ENCODE measurements at regions not wholly inside any gene's neighbourhood (a gene's known extent, or its start where the extent isn't known, plus 50 kb on each side); places are given as distances from the start of the nearest gene placed in this dataset.

DNA sequence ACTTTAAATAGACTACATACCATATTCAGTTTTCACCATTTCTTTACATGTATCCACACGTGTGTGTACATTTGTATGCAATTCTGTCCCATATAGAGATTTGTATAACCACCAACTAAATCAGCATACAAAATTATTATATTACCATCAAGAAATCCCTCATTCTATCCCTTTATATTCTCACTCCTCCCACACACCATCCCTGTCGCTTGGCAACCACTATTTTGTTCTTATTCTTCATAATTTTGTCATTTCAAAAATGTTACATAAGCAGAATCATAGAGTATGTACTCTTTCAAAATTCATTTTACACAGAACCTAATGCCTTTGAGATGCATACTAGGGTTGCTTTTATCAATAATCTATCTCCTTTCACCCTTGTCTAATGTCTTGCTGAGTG, 740.5 kb downstream of the SLITRK5 start:
- intact Hi-C loops (cut with micrococcal nuclease; ENCODE audit: unreplicated experiment): no loop called here
- Histone ChIP-seq H4K20me1 (ENCODE audit: insufficient read depth) (no peaks in the 10 kb centered on the region), H3K36me3 (ENCODE audit: low read depth) (no peaks in the 10 kb centered on the region), H2AFZ (no peak overlapping the region), H3F3A (ENCODE audit: insufficient read depth, low read depth) (no peaks in the 10 kb centered on the region), H3K27me3 (ENCODE audit: insufficient read depth, low read depth) (no peaks in the 10 kb centered on the region), H3K4me2 (no peak overlapping the region), H3K79me2 (ENCODE audit: low read depth) (no peaks in the 10 kb centered on the region), H3K9me2 (ENCODE audit: insufficient read depth) (no peaks in the 10 kb centered on the region), H3K4me3 (no peak overlapping the region), H3K27ac (no peak overlapping the region), H3K4me1 (replicated peaks; ENCODE audit: insufficient read depth) (no peaks in the 10 kb centered on the region), H3K9me3 (ENCODE audit: insufficient read depth, low read depth) (no peaks in the 10 kb centered on the region)
- ChIA-PET POLR2A (ENCODE audit: unreplicated experiment) (no interaction called here), CTCF (no interaction called here)
- no peak for TF ChIP-seq EZH2 (IDR thresholded peaks at IDR 0.05; ENCODE audit: low read depth)
- TF ChIP-seq, protein P1, sequence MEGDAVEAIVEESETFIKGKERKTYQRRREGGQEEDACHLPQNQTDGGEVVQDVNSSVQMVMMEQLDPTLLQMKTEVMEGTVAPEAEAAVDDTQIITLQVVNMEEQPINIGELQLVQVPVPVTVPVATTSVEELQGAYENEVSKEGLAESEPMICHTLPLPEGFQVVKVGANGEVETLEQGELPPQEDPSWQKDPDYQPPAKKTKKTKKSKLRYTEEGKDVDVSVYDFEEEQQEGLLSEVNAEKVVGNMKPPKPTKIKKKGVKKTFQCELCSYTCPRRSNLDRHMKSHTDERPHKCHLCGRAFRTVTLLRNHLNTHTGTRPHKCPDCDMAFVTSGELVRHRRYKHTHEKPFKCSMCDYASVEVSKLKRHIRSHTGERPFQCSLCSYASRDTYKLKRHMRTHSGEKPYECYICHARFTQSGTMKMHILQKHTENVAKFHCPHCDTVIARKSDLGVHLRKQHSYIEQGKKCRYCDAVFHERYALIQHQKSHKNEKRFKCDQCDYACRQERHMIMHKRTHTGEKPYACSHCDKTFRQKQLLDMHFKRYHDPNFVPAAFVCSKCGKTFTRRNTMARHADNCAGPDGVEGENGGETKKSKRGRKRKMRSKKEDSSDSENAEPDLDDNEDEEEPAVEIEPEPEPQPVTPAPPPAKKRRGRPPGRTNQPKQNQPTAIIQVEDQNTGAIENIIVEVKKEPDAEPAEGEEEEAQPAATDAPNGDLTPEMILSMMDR (conservative IDR thresholded peaks at IDR 0.05): no peak
- no peak for DNase-seq
- no TSS peak for BruUV-seq (replicated peaks)

DNA sequence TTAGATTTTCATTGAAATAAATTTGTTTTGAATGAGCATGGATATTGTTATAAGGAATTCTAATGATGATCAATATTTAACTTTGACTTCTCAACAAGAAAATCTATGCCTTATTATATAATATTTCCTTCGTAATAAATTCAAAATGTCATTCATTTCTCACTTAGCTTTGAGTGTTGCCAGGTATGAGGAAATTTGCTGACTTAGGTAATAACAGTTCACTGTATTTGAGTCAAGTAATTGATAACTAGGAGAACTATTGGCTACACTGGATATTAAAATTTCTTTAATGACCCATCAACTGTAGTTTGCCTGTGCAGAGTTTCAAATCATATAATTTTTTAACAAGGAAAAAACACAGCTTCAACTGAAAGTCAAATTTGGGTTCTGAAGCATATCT, 746.6 kb downstream of the SLITRK5 start:
- BruUV-seq (replicated peaks): no TSS peak
- Histone ChIP-seq H3K27ac (no peak overlapping the region), H3K9me3 (ENCODE audit: insufficient read depth, low read depth) (no peaks in the 10 kb centered on the region), H3K4me2 (no peak overlapping the region), H2AFZ (no peak overlapping the region), H3F3A (ENCODE audit: insufficient read depth, low read depth) (no peaks in the 10 kb centered on the region), H4K20me1 (ENCODE audit: insufficient read depth) (no peaks in the 10 kb centered on the region), H3K4me1 (replicated peaks; ENCODE audit: insufficient read depth) (no peaks in the 10 kb centered on the region), H3K4me3 (no peak overlapping the region), H3K79me2 (ENCODE audit: low read depth) (no peaks in the 10 kb centered on the region), H3K27me3 (ENCODE audit: insufficient read depth, low read depth) (no peaks in the 10 kb centered on the region), H3K9me2 (ENCODE audit: insufficient read depth) (no peaks in the 10 kb centered on the region; the same call in 1 of the 2 replicates), H3K36me3 (ENCODE audit: low read depth) (no peaks in the 10 kb centered on the region)
- no peak for DNase-seq
- ChIA-PET CTCF (no interaction called here), POLR2A (ENCODE audit: unreplicated experiment) (no interaction called here)
- intact Hi-C loops (cut with micrococcal nuclease; ENCODE audit: unreplicated experiment): no loop called here
- no peak for TF ChIP-seq EZH2 (IDR thresholded peaks at IDR 0.05; ENCODE audit: low read depth)
- TF ChIP-seq, protein P1 (conservative IDR thresholded peaks at IDR 0.05): no peak

DNA sequence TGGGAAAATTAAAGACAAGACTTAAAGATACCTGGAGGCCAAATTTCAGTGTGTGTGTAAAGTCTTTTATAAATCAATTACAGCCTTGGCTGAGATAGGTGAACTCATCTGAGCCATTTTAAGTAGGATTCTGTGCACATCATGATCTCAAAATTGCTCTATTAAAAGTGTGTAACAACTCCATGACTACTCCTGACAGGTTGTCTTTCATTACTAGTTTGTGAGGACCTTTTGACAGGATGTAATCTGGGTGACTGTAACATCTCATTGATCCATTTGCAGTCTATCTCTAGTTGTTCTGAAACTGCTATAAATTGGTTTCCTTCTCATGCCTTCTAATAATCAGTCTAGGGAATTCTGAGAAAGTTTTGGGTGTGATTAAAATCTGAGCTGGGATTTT, 753.3 kb downstream of the SLITRK5 start:
- H3K4me3 ChIP-seq: no peak overlapping the region
- H2AFZ ChIP-seq: no peak overlapping the region
- H3K4me2 ChIP-seq: no peak overlapping the region
- H3K36me3 ChIP-seq (ENCODE audit: low read depth): no peaks in the 10 kb centered on the region
- intact Hi-C loops (cut with micrococcal nuclease; ENCODE audit: unreplicated experiment): no loop called here
- H3K79me2 ChIP-seq (ENCODE audit: low read depth): no peaks in the 10 kb centered on the region
- POLR2A ChIA-PET (ENCODE audit: unreplicated experiment): no interaction called here
- no peaks in the 10 kb centered on the region for H3K9me3 ChIP-seq (ENCODE audit: insufficient read depth, low read depth)
- no peaks in the 10 kb centered on the region for H3K27me3 ChIP-seq (ENCODE audit: insufficient read depth, low read depth)
- no peaks in the 10 kb centered on the region for H3F3A ChIP-seq (ENCODE audit: insufficient read depth, low read depth)
- no peaks in the 10 kb centered on the region for H4K20me1 ChIP-seq (ENCODE audit: insufficient read depth)
- no peaks in the 10 kb centered on the region; the same call in 1 of the 2 replicates for H3K9me2 ChIP-seq (ENCODE audit: insufficient read depth)
- BruUV-seq (replicated peaks): no TSS peak
- CTCF ChIA-PET: no interaction called here
- no peaks in the 10 kb centered on the region for H3K4me1 ChIP-seq (replicated peaks; ENCODE audit: insufficient read depth)
- H3K27ac ChIP-seq: no peak overlapping the region
- DNase-seq: no peak
- TF ChIP-seq, protein P1 (conservative IDR thresholded peaks at IDR 0.05): no peak
- no peak for TF ChIP-seq EZH2 (IDR thresholded peaks at IDR 0.05; ENCODE audit: low read depth)
